Progenitor cell of endocrine pancreas (in vitro differentiated cells): ENCODE measurements at regions not wholly inside any gene's neighbourhood (a gene's known extent, or its start where the extent isn't known, plus 50 kb on each side); places are given as distances from the start of the nearest gene placed in this dataset.

Experiments used
- DNase-seq: peaks from one replicate; pipeline ENCODE4 v3.0.0; 2021; ENCODE audit warnings: low spot score; ENCODE audit not compliant: unreplicated experiment
- H3K27ac Mint-ChIP-seq: 2 replicates; pipeline ENCODE4 v1.8.0; 2021; ENCODE audit warnings: mild to moderate bottlenecking, moderate library complexity, mixed read lengths
- H3K27me3 Mint-ChIP-seq: 2 replicates; pipeline ENCODE4 v1.8.0; 2021; ENCODE audit warnings: mixed read lengths
- H3K36me3 Mint-ChIP-seq: 2 replicates; pipeline ENCODE4 v1.8.0; 2022; ENCODE audit warnings: mixed read lengths; ENCODE audit not compliant: insufficient read depth
- H3K4me1 Mint-ChIP-seq: 2 replicates; pipeline ENCODE4 v1.8.0; 2021; ENCODE audit warnings: low read depth, mixed read lengths
- H3K4me3 Mint-ChIP-seq: 2 replicates; pipeline ENCODE4 v1.8.0; 2021; ENCODE audit warnings: low read depth, mild to moderate bottlenecking, moderate library complexity, mixed read lengths
- H3K9me3 Mint-ChIP-seq: 2 replicates; pipeline ENCODE4 v1.8.0; 2021; ENCODE audit warnings: low read depth, mixed read lengths
- TF ChIP-seq, protein P1 (sequence below): fragments of 200-600 bp; sonication (generic); IDR thresholded peaks from one replicate; pipeline ENCODE4 v1.5.0; 2021; ENCODE audit warnings: antibody characterized with exemption, mild to moderate bottlenecking; ENCODE audit not compliant: unreplicated experiment

DNA sequence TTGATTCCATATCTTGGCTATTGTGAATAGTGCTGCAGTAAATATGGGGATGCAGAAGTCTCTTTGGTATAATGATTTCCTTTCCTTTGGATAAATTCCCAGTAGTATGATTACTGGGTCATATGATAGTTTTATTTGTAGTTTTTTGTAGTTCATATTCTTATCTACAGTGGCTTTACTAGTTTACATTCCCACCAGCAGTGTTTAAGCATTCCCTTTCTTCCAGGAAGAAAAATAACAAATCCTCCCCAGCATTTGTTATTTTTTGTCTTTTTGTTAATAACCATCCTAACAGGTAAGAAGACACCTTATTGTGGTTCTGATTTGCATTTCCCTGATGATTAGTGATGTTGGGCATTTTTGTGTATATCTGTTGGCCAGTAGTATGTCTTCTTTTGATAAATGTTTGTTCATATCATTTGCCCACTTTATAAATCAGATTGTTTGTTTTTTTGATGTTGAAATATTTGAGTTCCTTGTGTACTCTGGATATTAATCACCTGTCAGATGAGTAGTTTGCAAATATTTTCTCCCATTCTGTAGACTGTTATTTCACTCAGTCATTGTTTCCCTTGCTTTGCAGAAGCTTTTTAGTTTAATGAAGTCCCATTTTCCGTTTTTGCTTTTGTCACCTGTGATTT lies 163.3 kb upstream of the THRB start:
- Mint-ChIP-seq H3K4me3 (no peak overlapping the region), H3K27me3 (no peaks in the 10 kb centered on the region), H3K36me3 (no peaks in the 10 kb centered on the region), H3K27ac (peak overlapping the region; percentile 6), H3K9me3 (peaks cover 17% of the 10 kb centered on the region), H3K4me1 (peaks cover 16% of the 10 kb centered on the region)
- TF ChIP-seq, protein P1, sequence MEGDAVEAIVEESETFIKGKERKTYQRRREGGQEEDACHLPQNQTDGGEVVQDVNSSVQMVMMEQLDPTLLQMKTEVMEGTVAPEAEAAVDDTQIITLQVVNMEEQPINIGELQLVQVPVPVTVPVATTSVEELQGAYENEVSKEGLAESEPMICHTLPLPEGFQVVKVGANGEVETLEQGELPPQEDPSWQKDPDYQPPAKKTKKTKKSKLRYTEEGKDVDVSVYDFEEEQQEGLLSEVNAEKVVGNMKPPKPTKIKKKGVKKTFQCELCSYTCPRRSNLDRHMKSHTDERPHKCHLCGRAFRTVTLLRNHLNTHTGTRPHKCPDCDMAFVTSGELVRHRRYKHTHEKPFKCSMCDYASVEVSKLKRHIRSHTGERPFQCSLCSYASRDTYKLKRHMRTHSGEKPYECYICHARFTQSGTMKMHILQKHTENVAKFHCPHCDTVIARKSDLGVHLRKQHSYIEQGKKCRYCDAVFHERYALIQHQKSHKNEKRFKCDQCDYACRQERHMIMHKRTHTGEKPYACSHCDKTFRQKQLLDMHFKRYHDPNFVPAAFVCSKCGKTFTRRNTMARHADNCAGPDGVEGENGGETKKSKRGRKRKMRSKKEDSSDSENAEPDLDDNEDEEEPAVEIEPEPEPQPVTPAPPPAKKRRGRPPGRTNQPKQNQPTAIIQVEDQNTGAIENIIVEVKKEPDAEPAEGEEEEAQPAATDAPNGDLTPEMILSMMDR: no peak
- DNase-seq: no peak

DNA sequence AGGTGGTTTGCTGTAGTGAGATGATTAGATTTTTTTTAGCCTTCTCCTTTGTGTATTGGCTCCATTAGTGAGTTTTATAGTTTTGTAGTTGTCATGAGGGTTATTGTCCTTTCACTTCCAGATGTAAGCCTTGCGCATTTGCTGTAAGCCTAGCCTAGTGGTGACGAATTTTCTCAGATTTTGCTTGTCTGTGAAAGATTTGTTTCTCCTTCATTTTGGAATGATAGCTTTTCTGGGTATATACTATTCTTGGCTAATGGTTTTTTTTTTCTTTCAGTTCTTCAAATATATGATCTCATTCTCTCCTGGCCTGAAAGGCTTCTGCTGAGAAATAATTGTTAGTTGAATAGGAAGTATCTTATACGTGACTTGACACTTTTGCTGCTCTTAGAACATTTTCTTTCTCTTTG lies 166.5 kb upstream of the THRB start:
- Mint-ChIP-seq H3K9me3 (peaks cover 7% of the 10 kb centered on the region), H3K4me1 (peaks cover 16% of the 10 kb centered on the region), H3K4me3 (no peak overlapping the region), H3K36me3 (no peaks in the 10 kb centered on the region), H3K27me3 (no peaks in the 10 kb centered on the region), H3K27ac (no peak overlapping the region)
- no peak for DNase-seq
- TF ChIP-seq, protein P1: no peak

DNA sequence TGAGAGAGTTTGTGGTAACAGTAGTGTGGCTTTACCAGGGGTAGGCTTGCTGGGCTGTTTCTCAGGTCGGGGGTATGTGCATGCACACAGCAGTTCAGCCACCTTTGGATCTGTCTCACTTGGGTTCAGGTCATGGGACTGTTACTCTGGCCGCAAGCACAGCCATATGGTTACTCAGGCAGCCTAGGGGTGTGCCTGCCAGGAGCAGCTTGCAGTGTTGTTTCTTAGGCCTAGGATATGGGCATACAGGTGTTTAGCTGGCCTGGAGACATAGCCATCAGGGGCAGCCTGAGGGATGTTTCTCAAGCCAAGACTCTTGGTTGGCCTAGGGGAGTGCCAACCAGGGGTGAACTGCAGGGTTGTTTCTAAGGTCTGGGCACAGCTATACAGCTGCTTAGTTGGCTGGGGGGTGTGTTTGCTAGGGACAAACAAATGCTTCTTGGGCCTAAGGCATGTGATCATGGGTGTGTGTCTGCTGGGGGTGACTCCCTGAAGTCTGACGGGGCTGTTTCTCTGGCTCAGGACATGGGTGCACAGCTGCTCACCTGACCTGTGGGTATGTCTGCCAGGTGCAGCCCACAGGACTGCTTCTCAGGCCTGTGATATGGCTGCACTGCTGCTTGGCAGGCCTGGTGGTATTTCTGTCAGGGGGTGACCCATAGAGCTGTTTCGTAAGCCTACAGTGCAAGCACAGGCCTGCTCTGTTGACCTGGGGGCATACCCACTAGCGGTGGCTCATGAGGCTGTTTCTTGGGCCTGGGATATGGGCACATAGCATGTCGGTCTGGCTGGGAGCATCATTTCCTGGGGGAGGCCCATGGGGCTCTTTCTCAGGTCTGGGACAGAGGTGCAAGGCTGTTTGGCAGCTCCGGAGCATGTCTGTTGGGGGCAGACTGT lies 168.0 kb upstream of the THRB start:
- DNase-seq: no peak
- Mint-ChIP-seq H3K4me1 (peaks cover 16% of the 10 kb centered on the region), H3K27me3 (no peaks in the 10 kb centered on the region), H3K36me3 (no peaks in the 10 kb centered on the region), H3K27ac (peak overlapping the region; percentile 26), H3K4me3 (no peak overlapping the region), H3K9me3 (no peaks in the 10 kb centered on the region)
- TF ChIP-seq, protein P1: no peak

DNA sequence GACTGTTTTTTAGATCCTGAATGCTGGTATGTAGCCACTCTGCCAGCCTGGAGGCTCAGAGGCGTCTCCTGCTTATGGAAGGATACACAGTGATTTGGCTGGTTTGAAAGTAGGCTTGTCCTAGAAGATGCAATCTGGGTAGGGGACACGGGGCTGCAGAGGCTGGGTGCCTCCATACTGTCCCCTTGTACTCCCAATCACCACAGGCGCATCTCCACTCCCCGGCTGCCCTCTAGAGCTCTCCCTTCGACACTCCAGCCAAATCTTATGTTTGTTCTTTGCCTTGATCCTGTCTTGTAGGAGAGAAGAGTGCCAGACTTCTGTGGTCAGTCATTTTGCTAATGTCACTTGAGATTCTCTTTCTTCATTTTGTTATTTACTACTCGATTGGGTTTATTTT lies 168.8 kb upstream of the THRB start:
- Mint-ChIP-seq H3K4me3 (no peak overlapping the region), H3K27ac (no peak overlapping the region), H3K27me3 (no peaks in the 10 kb centered on the region), H3K4me1 (peaks cover 9% of the 10 kb centered on the region), H3K36me3 (no peaks in the 10 kb centered on the region), H3K9me3 (no peaks in the 10 kb centered on the region)
- TF ChIP-seq, protein P1: no peak
- DNase-seq: no peak

DNA sequence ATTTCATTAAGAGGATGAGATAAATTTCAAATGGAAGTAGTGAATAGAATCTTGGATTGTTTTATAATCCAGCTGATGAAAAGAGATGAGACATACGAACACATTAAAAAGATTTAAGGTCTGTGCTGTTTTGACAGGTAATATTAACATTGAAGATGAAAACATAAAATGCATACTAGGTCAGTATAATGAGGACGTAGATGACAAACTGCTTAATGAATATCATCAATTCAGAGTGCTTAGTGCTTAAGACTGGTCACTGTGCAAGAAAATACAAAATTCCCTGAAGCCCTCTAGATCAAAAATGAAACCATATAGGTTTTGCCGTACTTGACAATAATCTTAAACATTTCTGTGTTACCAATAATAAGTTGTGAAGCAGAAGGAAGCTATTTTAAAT lies 173.4 kb upstream of the THRB start:
- no peak for DNase-seq
- Mint-ChIP-seq H3K27me3 (no peaks in the 10 kb centered on the region), H3K27ac (no peak overlapping the region), H3K4me3 (no peak overlapping the region), H3K36me3 (no peaks in the 10 kb centered on the region), H3K9me3 (no peaks in the 10 kb centered on the region), H3K4me1 (no peaks in the 10 kb centered on the region)
- TF ChIP-seq, protein P1: no peak
